Activated effector memory CD4-positive, alpha-beta T cell treated with anti-CD3 and anti-CD28 coated beads, Interleukin-2, amount 50 U/mL, for 16 hours (primary cell): ENCODE measurements at regions not wholly inside any gene's neighbourhood (a gene's known extent, or its start where the extent isn't known, plus 50 kb on each side); places are given as distances from the start of the nearest gene placed in this dataset.
A peak's percentile ranks its signal among the peaks of the same experiment; 100 is the strongest.

Source experiments
- DNase-seq: peaks from one replicate; pipeline ENCODE4 v3.0.0-alpha.2; 2020

DNA sequence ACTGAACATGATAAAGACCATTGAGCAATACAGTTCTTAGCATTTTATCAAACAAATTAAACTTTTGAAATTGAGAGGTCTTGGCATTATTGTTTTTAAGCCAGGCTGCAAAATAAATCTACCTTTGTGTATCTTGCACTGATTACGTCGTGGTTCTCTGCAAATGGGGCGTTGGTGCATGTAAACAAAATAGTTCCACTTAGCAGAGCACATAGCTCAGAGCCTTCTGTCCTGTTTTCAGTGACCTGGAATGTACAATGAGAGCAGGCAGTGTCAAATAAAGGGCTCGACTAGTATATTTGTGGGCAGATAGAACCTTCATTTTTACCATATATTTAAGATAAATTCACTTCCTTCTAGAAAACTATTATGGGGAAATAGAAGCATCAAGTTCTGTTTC lies 333.9 kb upstream of the SMIM30 start:
- no peak for DNase-seq

DNA sequence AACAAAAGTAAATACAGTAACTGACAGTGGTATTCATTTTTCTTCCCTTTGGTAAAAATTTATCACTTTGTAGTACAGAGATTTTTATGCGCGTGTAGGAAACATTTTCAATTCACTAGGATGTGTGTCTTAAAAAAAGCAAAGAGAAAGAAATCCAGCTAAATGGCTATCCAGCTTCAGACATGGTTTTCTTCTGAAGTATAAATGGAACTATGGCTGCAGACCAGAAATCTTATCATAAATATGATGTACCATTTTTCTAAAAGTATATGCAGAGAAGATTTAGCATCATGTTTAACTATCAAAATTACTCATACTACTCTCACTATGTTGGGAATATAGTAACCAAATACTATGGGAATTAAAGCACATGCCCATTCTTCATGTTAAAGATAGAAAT lies 328.4 kb upstream of the SMIM30 start:
- no peak for DNase-seq

DNA sequence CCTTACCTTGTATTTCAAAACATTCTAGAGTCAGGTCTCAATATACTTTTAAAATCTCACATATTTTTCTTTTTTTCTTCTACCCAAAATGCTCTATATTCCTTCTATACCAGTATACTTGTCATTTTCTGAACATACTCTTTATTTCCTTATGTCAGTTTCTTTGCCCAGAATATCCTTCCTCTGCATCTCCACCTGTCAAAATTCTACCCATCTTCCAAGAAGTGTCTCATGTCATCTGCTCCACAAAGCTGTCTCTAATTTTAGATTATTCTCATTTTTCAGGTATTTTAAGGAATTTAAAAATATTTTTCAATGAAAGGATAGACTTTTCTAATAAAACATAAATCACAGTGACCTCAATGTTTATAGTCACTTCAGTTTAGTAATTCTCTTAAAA lies 328.0 kb upstream of the SMIM30 start:
- DNase-seq, result no peak

DNA sequence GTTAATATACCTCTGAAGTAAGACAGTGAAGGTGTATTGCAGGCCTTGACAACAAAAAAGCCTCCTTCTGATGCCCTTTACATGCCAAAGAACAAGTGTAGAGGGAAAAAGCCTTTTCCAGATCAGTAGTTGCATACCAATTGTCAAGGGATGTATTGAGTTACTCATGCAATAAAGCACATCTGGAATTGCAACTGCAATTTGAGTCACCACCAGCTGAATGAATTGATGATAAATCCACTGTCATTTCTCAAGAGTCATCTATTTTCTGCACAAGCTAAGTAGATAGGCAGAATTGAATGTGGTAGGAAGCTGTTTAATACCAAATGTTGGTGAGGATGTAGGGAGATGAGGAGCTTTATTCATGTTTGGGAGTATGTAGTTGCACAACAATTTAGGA lies 325.9 kb upstream of the SMIM30 start:
- no peak for DNase-seq

GRCh38 chr7:113440173-113440572 lies 321.8 kb upstream of the SMIM30 start:
- no peak for DNase-seq

- DNase-seq, result no peak
Observed at GRCh38 chr7:113431406-113431805, 313.1 kb upstream of the SMIM30 start.

DNA sequence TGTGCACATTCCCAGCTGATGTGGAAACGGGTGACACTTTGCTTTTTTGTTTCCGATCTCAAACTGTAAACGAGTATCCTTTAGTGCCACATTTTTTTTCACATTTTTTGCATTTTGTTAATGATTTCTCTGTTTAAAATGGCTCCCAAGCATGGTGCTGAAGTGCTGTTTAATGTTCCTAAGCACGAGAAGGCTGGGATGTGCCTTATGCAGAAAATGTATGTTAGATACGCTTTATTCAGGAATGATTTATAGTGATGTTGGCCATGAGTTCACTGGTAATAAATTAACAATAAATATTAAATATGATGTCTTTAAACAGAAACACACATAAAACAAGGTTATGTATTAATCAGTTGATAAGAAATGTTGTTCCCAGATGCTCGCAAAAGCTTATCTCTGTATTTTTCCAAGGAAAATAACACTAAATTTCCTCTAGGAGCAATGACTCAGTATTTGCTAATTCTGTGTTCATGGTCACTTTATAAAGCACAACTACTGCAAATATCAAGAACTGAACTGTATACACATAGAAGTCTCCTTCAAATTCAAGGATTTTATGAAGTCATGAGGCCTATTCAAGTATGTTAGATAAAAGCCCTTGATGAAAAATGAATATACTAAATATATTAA lies 305.9 kb upstream of the SMIM30 start:
- no peak for DNase-seq

DNA sequence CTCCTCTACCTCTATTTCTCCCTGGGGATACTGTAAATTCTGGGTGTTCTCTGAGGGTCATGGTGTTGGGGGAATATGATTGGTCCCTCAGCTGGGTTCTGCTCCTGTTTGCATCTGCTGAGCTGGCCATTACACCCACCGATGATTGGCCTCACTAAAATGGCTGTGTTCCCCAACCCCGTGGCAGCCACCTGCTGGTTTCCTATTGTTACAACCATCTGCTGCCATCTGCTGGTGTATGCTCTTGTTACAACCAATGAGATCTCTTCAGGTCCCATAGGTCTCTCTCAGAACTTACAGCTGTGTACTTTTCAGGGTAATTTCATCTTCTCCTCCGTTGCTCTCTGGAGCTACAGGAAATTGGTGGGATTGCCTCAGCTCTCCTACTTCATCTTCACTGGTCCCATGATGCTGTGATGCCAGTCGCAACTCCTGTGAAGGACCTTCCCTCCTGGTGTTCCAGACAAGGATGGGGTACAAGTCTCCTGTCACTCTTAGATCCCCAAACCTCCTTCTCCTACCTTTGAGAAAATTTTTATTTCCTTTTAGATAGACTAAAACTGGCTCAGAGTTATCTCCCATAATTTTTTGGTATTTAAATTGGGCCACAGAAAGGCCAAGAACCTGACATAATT lies 303.5 kb upstream of the SMIM30 start:
- peak; percentile 84 for DNase-seq

DNA sequence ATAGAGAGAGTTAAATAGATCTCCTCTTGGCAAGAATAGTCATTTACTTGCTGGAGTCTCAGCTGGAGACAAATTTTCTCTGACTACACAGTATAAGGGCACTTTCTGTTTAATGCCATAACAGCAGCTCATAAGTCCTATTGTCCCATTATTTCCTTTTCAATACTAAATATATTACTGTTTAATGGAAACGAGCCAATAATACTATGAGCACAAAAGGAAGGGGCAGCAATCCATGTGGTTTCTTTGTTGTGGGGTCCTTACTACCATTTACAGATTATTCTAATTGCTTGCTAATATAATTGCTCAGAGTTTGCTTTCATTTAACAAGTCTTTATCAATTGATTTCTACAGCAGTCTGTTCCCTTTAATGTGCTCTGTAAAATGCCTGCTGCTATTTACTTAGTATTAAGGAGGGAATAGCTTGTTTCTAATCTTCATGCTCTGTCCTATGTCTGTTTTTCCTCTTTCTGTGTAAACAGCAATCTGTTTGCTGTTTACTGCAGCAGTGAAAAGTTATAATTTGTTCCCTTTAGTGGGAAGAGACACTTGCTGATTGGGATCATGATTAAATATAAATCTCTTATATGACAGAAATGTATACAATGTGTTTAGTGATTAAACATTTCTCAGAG lies 296.2 kb upstream of the SMIM30 start:
- no peak for DNase-seq

DNA sequence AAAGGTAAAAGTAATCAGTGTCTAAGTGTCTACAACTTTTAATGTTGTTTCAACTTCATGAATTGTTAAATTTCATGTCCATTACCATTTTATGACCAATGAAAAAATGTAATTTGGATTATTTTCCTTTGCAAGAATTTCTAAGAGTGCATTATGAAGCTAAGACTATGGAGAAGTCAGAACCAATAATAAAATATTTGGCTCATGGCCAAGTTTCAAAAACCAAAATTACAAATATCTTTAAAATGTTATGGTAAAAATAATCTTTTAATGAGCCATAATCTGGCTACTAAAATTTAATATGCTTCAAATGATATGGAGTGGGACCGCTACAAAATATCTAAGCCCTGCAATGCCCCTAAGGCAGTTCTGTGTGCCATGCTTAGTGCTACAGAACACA lies 294.1 kb upstream of the SMIM30 start:
- DNase-seq, result no peak

GRCh38 chr7:113410796-113411195 lies 292.4 kb upstream of the SMIM30 start:
- no peak for DNase-seq

DNA sequence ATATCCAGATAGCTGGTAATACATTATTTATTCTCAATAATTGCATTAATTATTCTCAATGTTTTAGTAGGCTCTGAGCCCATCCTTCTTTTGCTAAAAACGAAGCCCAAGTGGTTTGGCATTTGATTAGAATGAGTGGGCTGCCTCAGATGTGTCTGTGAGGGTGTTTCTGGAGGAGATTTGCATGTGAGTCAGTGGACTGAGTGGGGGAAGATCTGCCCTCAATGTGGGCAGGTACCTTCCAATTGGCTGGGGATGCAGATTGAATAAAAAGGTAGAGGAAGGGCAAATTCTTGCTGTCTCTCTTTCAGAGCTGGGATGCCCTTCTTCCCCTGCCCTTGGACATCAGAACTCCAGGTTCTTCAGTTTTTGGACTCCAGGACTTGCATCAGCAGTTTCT lies 290.6 kb upstream of the SMIM30 start:
- no peak for DNase-seq

DNA sequence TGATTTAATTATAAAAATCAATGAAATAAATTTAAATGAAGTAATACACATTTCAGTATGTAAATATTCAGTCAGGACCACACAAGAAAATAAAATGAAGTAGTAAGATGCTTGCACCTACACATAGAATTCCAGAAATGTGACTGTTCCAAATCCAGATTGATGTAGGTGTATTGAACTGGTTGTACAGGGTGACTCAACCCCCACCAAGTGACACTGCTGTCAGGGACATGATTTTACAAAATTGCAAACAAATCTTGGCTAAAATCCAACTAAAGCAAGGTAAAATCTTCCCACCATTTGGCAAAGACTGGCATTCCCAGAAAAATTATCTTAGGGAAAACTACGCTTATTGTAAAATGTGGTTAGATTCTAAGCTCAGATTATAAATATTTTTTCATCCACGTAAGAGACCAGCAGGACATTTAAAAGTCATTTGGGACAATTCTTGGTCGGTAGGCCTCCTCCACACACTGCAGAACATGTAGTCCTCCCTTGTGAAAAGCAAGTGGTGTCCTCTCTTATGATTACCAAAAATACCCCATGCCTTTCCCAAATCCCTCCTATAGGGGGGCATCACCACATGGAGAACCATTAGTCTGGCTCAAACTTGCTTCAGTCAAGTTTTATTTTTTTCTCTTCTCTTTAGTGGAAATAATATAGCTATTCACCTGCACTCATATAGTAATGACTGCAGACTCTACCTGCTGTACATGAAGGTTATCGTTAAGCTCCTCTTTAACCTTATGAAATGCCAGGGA lies 287.1 kb upstream of the SMIM30 start:
- DNase-seq, result no peak

- no peak for DNase-seq
Observed at GRCh38 chr7:113404245-113404644, 285.9 kb upstream of the SMIM30 start.

DNA sequence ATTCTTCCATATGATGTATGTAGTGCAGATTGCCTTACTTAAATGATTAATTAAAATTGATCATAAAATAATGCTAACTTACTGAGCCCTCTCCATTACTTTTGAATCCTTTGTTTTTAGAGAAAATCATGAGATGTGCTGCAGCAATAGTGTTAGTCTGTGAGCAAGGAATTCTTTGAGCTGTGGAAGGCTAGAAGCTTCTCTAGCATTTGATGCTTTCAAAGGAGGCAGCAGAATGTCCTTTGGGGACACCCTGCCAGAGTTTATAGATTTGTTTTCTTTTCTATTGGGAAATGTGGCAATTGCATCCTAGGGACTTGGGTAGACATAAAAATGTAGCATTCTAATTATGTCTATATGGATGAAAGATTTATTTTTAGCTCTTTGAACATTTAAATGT lies 284.1 kb upstream of the SMIM30 start:
- DNase-seq, result no peak

DNA sequence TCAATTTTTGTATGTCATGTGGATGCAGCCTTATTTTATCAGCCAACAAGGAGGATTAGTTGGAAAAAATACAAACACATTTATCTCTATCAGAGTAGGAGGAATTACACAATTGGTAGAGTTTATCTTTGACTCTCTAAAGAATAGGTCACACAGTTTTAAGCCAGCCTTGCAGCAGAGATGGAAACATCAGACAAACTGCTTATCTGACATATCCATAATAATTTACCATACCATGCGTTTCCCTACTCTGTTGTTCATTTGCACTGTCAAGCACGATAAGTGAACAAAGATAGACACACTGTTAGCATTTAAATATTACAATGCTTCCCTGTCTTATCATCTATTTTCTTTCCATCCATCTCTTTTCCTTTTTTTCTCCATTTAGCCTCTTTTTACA lies 283.7 kb upstream of the SMIM30 start:
- DNase-seq, result no peak

DNA sequence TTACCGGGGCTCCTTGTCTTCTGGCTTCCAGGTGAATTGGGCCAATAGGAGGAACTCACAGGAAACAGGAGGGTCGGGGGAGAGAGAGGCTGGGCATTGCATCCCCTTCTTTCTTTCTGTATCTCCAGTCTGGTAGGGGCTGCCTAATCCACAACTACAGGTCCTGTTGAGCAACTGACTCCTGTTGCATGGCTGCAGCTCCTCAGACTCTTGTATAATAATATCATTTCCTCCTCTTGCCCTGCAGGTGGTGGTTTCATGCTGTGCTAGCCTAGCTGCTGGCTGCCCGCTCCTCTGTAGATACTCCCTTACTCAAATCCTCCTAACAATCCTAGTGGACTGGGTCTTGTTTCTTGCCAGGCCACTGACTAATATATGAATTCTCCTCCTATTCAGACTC lies 276.5 kb upstream of the SMIM30 start:
- no peak for DNase-seq

DNA sequence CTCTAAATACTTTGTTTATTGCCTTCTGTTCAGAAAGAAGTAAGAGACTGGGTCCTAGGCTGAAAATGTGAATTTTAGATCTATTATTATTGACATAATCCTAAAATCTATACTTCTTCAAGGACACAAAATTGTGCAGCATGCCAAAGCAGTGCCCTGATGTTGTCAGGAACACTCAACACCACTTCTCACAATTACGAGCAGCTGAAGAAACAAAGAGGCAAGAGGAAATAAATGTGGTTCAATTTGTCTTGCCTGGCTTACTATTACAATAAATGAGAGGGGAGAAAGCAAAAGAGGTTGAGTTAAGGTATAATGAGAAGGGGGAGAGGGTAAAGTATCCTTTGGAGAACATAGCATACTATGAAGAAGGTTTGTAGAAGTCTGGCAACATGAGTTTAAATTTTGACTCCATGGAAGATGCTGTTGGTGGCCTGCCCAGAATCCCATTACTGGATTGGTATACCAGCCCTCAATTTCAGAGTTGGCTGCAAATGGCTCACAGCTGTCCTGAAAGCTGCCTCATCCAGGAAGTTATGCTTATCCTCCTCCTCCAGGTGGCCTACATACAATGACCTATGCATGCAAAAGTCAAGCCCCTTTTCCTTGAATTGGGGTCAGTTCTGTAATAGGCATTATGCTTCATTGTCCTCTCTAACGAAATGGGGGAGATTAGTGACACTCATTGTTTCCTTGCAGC lies 274.6 kb upstream of the SMIM30 start:
- no peak for DNase-seq

- DNase-seq, result no peak
Observed at GRCh38 chr7:113392421-113392820, 274.1 kb upstream of the SMIM30 start.

DNA sequence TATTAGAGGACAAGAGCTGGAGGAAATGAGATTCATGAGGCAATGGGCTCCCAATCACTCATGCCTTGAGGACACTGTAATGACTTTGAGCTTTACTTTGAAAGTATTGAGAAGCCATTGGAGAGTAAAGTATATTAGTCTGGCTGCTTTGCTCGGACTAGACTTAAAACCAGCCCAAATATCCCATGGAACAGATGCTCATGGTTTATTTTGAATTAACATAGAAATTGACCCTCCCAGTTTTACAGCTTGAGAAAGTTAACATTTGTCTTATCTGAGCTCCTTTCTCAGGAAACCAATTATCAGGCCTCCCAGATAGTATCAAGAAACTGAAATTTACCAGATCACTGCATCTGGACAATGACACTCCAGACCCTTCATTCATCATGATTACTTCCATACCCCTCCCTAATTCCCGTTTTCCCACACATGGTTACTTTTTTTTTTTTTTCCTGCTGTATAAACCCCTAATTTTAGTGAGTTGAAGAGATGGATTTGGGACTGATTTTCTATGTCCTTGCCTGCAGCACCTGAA lies 270.8 kb upstream of the SMIM30 start:
- DNase-seq, result no peak

DNA sequence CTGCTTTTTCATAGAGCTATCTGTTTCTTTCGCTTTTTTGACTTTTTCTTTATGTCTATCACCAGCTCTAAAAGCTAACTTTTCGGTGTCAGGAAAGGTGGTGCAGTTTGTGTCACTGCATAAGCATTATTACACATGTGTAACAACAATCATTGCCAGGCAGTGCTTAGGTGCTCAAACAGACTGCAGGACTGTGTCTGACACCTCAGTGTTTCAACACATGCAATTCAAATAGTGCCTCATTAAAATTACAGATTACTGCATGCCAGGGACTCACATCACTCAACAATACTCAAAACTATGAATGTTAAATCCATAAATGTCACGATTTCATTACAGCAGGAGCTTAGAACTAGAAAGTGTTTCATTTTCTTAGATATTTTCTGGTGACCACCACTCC lies 265.3 kb upstream of the SMIM30 start:
- DNase-seq, result no peak

GRCh38 chr7:113379746-113380145 lies 261.4 kb upstream of the SMIM30 start:
- DNase-seq, result no peak

DNA sequence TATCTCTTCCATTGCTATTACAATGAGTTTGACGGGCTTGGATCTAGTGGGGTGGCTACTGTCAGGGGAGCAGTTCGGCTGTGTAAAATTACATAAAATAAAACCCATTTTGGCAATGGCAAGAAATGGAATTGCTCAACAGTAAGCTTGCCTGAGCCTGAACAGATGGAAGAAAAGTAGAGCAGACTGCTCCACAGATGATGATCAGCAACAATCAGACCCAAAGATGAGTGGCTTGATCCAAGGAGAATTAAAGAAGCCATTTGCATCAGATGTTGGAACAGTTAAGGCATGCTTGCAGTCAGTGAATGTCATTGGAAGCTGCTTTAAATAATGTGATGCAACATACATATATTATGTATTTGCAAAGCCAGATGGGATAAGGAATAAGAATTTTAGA lies 256.6 kb upstream of the SMIM30 start:
- DNase-seq, result no peak
